ENCODE measurements at regions not wholly inside any gene's neighbourhood (a gene's known extent, or its start where the extent isn't known, plus 50 kb on each side); places are given as distances from the start of the nearest gene placed in this dataset.

GRCh38 chr11:10379022-10379421, 74.1 kb downstream of the ADM start:
- H3K27me3 ChIP-seq: no peaks in the 10 kb centered on the region
- intact Hi-C loops (cut with DNase I): no loop called here
- DNase-seq: no peak
- H3K4me1 ChIP-seq (ENCODE audit: insufficient read depth): peaks cover 16% of the 10 kb centered on the region
- no peaks in the 10 kb centered on the region for H3K9me3 ChIP-seq
- WGBS, 3 donors: 35 to 48% (median 38%) methylated on average over 1 of the region's 1 CpG
- no peaks in the 10 kb centered on the region for H3K36me3 ChIP-seq
- no peak for TF ChIP-seq EP300 (IDR thresholded peaks at IDR 0.05)
- TF ChIP-seq CTCF (IDR thresholded peaks at IDR 0.05): no peak
- TF ChIP-seq POLR2A (IDR thresholded peaks at IDR 0.05): no peak
- no peak overlapping the region for H3K27ac ChIP-seq
- no peak overlapping the region for H3K4me3 ChIP-seq

- no peak for TF ChIP-seq CTCF (IDR thresholded peaks at IDR 0.05)
- no peak for TF ChIP-seq EP300 (IDR thresholded peaks at IDR 0.05)
- no peak for TF ChIP-seq POLR2A (IDR thresholded peaks at IDR 0.05)
- Histone ChIP-seq H3K36me3 (no peaks in the 10 kb centered on the region), H3K4me3 (no peak overlapping the region), H3K27me3 (no peaks in the 10 kb centered on the region), H3K9me3 (no peaks in the 10 kb centered on the region), H3K27ac (no peak overlapping the region), H3K4me1 (ENCODE audit: insufficient read depth) (peaks cover 16% of the 10 kb centered on the region)
- 5 to 10% (median 7%) methylated on average over 1 of the region's 1 CpG for WGBS, 3 donors
- intact Hi-C loops (cut with DNase I): no loop called here
- DNase-seq: no peak
Measured at GRCh38 chr11:10379426-10379825, 74.6 kb downstream of the ADM start.

- H3K27me3 ChIP-seq: no peaks in the 10 kb centered on the region
- no peak overlapping the region for H3K27ac ChIP-seq
Measured at GRCh38 chr11:10379871-10380568, 75.0 kb upstream of the AMPD3 start.

GRCh38 chr11:10380921-10381320, 74.1 kb upstream of the AMPD3 start:
- no peaks in the 10 kb centered on the region for H3K36me3 ChIP-seq
- H3K27me3 ChIP-seq: no peaks in the 10 kb centered on the region
- intact Hi-C loops (cut with DNase I): no loop called here
- no peak for TF ChIP-seq CTCF (IDR thresholded peaks at IDR 0.05)
- TF ChIP-seq POLR2A (IDR thresholded peaks at IDR 0.05): no peak
- no peak for TF ChIP-seq EP300 (IDR thresholded peaks at IDR 0.05)
- H3K4me1 ChIP-seq (ENCODE audit: insufficient read depth): peaks cover 13% of the 10 kb centered on the region
- WGBS, 3 donors: 87 to 96% (median 94%) methylated on average over 4 of the region's 4 CpGs
- no peak overlapping the region for H3K27ac ChIP-seq
- no peak for DNase-seq
- no peak overlapping the region for H3K4me3 ChIP-seq
- H3K9me3 ChIP-seq: no peaks in the 10 kb centered on the region

More at GRCh38 chr11:10379871-10380568, 75.0 kb upstream of the AMPD3 start:
- Histone ChIP-seq H3K4me1 (ENCODE audit: insufficient read depth) (peaks cover 14% of the 10 kb centered on the region), H3K36me3 (no peaks in the 10 kb centered on the region), H3K9me3 (no peaks in the 10 kb centered on the region), H3K4me3 (no peak overlapping the region)
- TF ChIP-seq EP300 (IDR thresholded peaks at IDR 0.05) (no peak), CTCF (IDR thresholded peaks at IDR 0.05) (no peak), POLR2A (IDR thresholded peaks at IDR 0.05) (no peak)
- intact Hi-C loops (cut with DNase I): no loop called here
- DNase-seq: no peak
- 70 to 98% (median 88%) methylated on average over 2 of the region's 2 CpGs for WGBS, 3 donors
